ENCODE measurements at regions not wholly inside any gene's neighbourhood (a gene's known extent, or its start where the extent isn't known, plus 50 kb on each side); places are given as distances from the start of the nearest gene placed in this dataset.

DNA sequence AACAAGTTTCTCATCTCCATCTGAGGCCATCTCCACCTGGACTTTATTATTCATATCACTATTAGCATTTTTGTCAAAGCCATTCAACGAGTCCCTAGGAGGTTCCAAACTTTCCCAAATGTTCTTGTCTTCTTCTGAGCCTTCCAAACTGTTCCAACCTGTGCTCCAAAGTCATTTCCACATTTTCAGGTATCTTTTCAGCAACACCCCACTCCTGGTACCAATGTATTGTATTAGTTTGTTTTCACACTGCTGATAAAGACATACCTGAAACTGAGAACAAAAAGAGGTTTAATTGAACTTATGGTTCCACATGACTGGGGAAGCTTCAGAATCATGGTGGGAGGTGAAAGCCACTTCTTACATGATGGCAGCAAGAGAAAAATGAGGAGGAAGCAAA, 385.4 kb upstream of the GATB start:
- Histone ChIP-seq H3K27ac (no peak overlapping the region), H3K4me1 (no peaks in the 10 kb centered on the region), H3K4me3 (no peak overlapping the region), H3K36me3 (no peaks in the 10 kb centered on the region), H3K27me3 (replicated peaks in 1 of 7) (peaks cover 0 to 7% (median 0%) of the 10 kb centered on the region in 7 donors), H3K9me3 (peaks cover 0 to 48% (median 40%) of the 10 kb centered on the region in 8 donors)
- no peak for DNase-seq
- no peak for TF ChIP-seq POLR2A (IDR thresholded peaks at IDR 0.05)
- TF ChIP-seq, protein P1, sequence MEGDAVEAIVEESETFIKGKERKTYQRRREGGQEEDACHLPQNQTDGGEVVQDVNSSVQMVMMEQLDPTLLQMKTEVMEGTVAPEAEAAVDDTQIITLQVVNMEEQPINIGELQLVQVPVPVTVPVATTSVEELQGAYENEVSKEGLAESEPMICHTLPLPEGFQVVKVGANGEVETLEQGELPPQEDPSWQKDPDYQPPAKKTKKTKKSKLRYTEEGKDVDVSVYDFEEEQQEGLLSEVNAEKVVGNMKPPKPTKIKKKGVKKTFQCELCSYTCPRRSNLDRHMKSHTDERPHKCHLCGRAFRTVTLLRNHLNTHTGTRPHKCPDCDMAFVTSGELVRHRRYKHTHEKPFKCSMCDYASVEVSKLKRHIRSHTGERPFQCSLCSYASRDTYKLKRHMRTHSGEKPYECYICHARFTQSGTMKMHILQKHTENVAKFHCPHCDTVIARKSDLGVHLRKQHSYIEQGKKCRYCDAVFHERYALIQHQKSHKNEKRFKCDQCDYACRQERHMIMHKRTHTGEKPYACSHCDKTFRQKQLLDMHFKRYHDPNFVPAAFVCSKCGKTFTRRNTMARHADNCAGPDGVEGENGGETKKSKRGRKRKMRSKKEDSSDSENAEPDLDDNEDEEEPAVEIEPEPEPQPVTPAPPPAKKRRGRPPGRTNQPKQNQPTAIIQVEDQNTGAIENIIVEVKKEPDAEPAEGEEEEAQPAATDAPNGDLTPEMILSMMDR (IDR thresholded peaks at IDR 0.05 in 8 of 11, conservative IDR thresholded peaks at IDR 0.05 in 3 of 11) = no peak
- no peak for TF ChIP-seq POLR2AphosphoS5 (IDR thresholded peaks at IDR 0.05)
- intact Hi-C loops (cut with DNase I; ENCODE audit: low total_unique reads) = no loop called here
- 57 to 64% (median 60%) methylated on average over 1 of the region's 1 CpG for WGBS, 5 donors

DNA sequence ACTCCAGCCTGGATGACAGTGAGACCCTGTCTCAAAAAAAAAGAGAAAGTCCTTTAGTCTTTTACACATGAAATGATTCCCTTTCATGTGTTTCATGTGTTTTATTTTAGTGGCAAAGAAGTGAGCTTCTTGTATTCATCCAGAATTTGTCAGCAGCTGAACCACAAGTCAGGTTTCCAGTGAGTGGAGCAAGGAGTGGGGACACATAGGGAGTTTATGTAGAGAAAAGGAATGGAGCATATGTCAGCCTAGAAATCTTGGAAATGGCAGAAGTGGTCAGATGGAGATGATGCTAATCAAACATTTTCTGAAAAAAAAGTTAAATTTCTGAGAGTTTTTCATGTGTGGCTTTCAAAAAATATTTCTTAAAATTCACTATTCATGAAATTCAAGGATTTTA, 383.0 kb upstream of the GATB start:
- TF ChIP-seq POLR2AphosphoS5 (IDR thresholded peaks at IDR 0.05) (no peak), POLR2A (IDR thresholded peaks at IDR 0.05) (no peak)
- TF ChIP-seq, protein P1 (IDR thresholded peaks at IDR 0.05 in 8 of 11, conservative IDR thresholded peaks at IDR 0.05 in 3 of 11) = no peak
- Histone ChIP-seq H3K4me3 (no peak overlapping the region), H3K36me3 (no peaks in the 10 kb centered on the region), H3K27me3 (replicated peaks in 1 of 7) (no peaks in the 10 kb centered on the region), H3K27ac (no peak overlapping the region), H3K9me3 (peaks cover 0 to 48% (median 40%) of the 10 kb centered on the region in 8 donors), H3K4me1 (no peaks in the 10 kb centered on the region)
- intact Hi-C loops (cut with DNase I; ENCODE audit: low total_unique reads) = no loop called here
- DNase-seq = no peak

DNA sequence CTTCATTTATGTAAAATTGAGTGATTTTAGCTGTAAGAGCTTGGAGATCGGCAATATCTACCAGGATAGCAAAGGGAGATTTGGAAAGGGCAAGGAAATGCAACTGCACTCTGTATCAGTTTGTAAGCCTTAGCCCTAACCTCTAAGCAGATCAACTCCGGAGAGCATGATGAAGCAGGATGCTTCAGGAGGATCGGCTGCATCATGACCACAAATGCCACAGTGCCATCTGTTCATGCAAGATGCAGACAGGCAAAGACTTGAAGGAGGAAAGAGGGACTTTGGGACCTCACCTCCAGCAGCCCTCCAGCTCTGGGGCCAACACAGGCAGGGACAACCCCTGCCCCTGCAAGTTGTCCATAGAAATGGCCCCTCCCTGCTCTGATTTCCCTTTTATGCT, 377.6 kb upstream of the GATB start:
- intact Hi-C loops (cut with DNase I; ENCODE audit: low total_unique reads) = no loop called here
- H3K27me3 ChIP-seq (replicated peaks in 1 of 7) = peaks cover 0 to 17% (median 0%) of the 10 kb centered on the region in 7 donors
- H3K9me3 ChIP-seq = peaks cover 0 to 5% (median 0%) of the 10 kb centered on the region in 8 donors
- H3K4me1 ChIP-seq = no peaks in the 10 kb centered on the region
- WGBS, 5 donors = 25 to 52% (median 46%) methylated on average over 3 of the region's 3 CpGs
- no peaks in the 10 kb centered on the region for H3K36me3 ChIP-seq
- H3K4me3 ChIP-seq = no peak overlapping the region
- TF ChIP-seq POLR2AphosphoS5 (IDR thresholded peaks at IDR 0.05) = no peak
- TF ChIP-seq, protein P1 (IDR thresholded peaks at IDR 0.05 in 8 of 11, conservative IDR thresholded peaks at IDR 0.05 in 3 of 11) = no peak
- TF ChIP-seq POLR2A (IDR thresholded peaks at IDR 0.05) = no peak
- DNase-seq = no peak
- H3K27ac ChIP-seq = no peak overlapping the region

DNA sequence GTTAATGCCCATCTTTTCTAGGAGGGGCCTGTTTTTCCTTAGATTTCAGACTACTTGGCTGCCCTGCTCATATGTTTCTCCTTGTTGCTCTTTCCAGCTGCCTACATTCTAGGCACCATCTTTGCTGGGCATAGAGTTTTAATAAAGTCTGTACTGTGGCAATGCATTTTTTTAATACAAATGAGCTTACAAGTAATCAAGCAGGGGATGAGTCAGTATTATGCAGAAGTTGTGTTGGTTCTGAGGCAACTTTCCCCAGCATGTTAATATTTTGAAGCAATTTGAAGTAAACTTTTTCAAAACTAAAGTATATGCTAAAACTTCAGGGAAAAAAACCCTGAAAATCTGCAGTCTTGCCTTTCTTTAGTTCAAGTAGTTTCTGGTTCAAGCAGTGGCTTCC, 372.0 kb upstream of the GATB start:
- H3K4me3 ChIP-seq = no peak overlapping the region
- no peaks in the 10 kb centered on the region for H3K36me3 ChIP-seq
- peaks cover 0 to 27% (median 0%) of the 10 kb centered on the region in 7 donors for H3K27me3 ChIP-seq (replicated peaks in 1 of 7)
- DNase-seq = no peak
- TF ChIP-seq, protein P1 (IDR thresholded peaks at IDR 0.05 in 8 of 11, conservative IDR thresholded peaks at IDR 0.05 in 3 of 11) = no peak
- TF ChIP-seq POLR2A (IDR thresholded peaks at IDR 0.05) (no peak), POLR2AphosphoS5 (IDR thresholded peaks at IDR 0.05) (no peak)
- intact Hi-C loops (cut with DNase I; ENCODE audit: low total_unique reads) = no loop called here
- H3K27ac ChIP-seq = no peak overlapping the region
- H3K9me3 ChIP-seq = no peaks in the 10 kb centered on the region
- H3K4me1 ChIP-seq = no peaks in the 10 kb centered on the region
